ENCODE measurements at regions not wholly inside any gene's neighbourhood (a gene's known extent, or its start where the extent isn't known, plus 50 kb on each side); places are given as distances from the start of the nearest gene placed in this dataset.

- 87% methylated on average over 2 of the region's 2 CpGs for WGBS, 2 experiments
- peaks cover 3% of the 10 kb centered on the region for H3K9me3 ChIP-seq (ENCODE audit: control insufficient read depth, low read length)
- no peaks in the 10 kb centered on the region for H3K36me3 ChIP-seq (ENCODE audit: control insufficient read depth, insufficient read depth, low read length)
- H3K27me3 ChIP-seq (ENCODE audit: control insufficient read depth, insufficient read depth, low read length, poor library complexity, severe bottlenecking) = no peaks in the 10 kb centered on the region
- H3K27ac ChIP-seq (ENCODE audit: insufficient read depth, low read depth, low read length, poor library complexity, severe bottlenecking) = no peak overlapping the region
- H3K4me1 ChIP-seq (ENCODE audit: control insufficient read depth, insufficient read depth, low read length) = no peaks in the 10 kb centered on the region
- H3K4me3 ChIP-seq (ENCODE audit: insufficient read depth, low read depth, low read length) = no peak overlapping the region
Observed at GRCh38 chr1:189269011-189269410, 1208.7 kb downstream of the BRINP3 start.

- 100% methylated on average over 1 of the region's 1 CpG; no CpG with 5 or more reads in 1 of the 2 experiments for WGBS, 2 experiments
- Histone ChIP-seq H3K27me3 (ENCODE audit: control insufficient read depth, insufficient read depth, low read length, poor library complexity, severe bottlenecking) (no peaks in the 10 kb centered on the region), H3K9me3 (ENCODE audit: control insufficient read depth, low read length) (no peaks in the 10 kb centered on the region), H3K27ac (ENCODE audit: insufficient read depth, low read depth, low read length, poor library complexity, severe bottlenecking) (no peak overlapping the region), H3K4me3 (ENCODE audit: insufficient read depth, low read depth, low read length) (no peak overlapping the region), H3K36me3 (ENCODE audit: control insufficient read depth, insufficient read depth, low read length) (no peaks in the 10 kb centered on the region), H3K4me1 (ENCODE audit: control insufficient read depth, insufficient read depth, low read length) (no peaks in the 10 kb centered on the region)
Observed at GRCh38 chr1:189274267-189274666, 1203.4 kb downstream of the BRINP3 start.

- whole genome bisulfite sequencing, 2 experiments = 88% methylated on average over 1 of the region's 1 CpG; no CpG with 5 or more reads in 1 of the 2 experiments
- Histone ChIP-seq H3K4me3 (ENCODE audit: insufficient read depth, low read depth, low read length) (no peak overlapping the region), H3K27me3 (ENCODE audit: control insufficient read depth, insufficient read depth, low read length, poor library complexity, severe bottlenecking) (no peaks in the 10 kb centered on the region), H3K9me3 (ENCODE audit: control insufficient read depth, low read length) (no peaks in the 10 kb centered on the region), H3K27ac (ENCODE audit: insufficient read depth, low read depth, low read length, poor library complexity, severe bottlenecking) (no peak overlapping the region), H3K4me1 (ENCODE audit: control insufficient read depth, insufficient read depth, low read length) (no peaks in the 10 kb centered on the region), H3K36me3 (ENCODE audit: control insufficient read depth, insufficient read depth, low read length) (no peaks in the 10 kb centered on the region)
Observed at GRCh38 chr1:189275796-189276195, 1201.9 kb downstream of the BRINP3 start.

- Histone ChIP-seq H3K27me3 (ENCODE audit: control insufficient read depth, insufficient read depth, low read length, poor library complexity, severe bottlenecking) (no peaks in the 10 kb centered on the region), H3K9me3 (ENCODE audit: control insufficient read depth, low read length) (no peaks in the 10 kb centered on the region), H3K4me3 (ENCODE audit: insufficient read depth, low read depth, low read length) (no peak overlapping the region), H3K4me1 (ENCODE audit: control insufficient read depth, insufficient read depth, low read length) (no peaks in the 10 kb centered on the region), H3K27ac (ENCODE audit: insufficient read depth, low read depth, low read length, poor library complexity, severe bottlenecking) (no peak overlapping the region), H3K36me3 (ENCODE audit: control insufficient read depth, insufficient read depth, low read length) (no peaks in the 10 kb centered on the region)
- WGBS, 2 experiments = 73 to 98% methylated on average over 2 to 3 of the region's 3 CpGs
Observed at GRCh38 chr1:189289346-189289745, 1188.3 kb downstream of the BRINP3 start.

GRCh38 chr1:189301235-189301634 is 1176.4 kb downstream of the BRINP3 start:
- WGBS, 2 experiments = 84 to 85% methylated on average over 3 to 4 of the region's 4 CpGs
- Histone ChIP-seq H3K4me3 (ENCODE audit: insufficient read depth, low read depth, low read length) (no peak overlapping the region), H3K27me3 (ENCODE audit: control insufficient read depth, insufficient read depth, low read length, poor library complexity, severe bottlenecking) (no peaks in the 10 kb centered on the region), H3K36me3 (ENCODE audit: control insufficient read depth, insufficient read depth, low read length) (no peaks in the 10 kb centered on the region), H3K4me1 (ENCODE audit: control insufficient read depth, insufficient read depth, low read length) (no peaks in the 10 kb centered on the region), H3K27ac (ENCODE audit: insufficient read depth, low read depth, low read length, poor library complexity, severe bottlenecking) (no peak overlapping the region), H3K9me3 (ENCODE audit: control insufficient read depth, low read length) (no peaks in the 10 kb centered on the region)

- Histone ChIP-seq H3K4me3 (ENCODE audit: insufficient read depth, low read depth, low read length) (no peak overlapping the region), H3K36me3 (ENCODE audit: control insufficient read depth, insufficient read depth, low read length) (no peaks in the 10 kb centered on the region), H3K27me3 (ENCODE audit: control insufficient read depth, insufficient read depth, low read length, poor library complexity, severe bottlenecking) (no peaks in the 10 kb centered on the region), H3K9me3 (ENCODE audit: control insufficient read depth, low read length) (no peaks in the 10 kb centered on the region), H3K4me1 (ENCODE audit: control insufficient read depth, insufficient read depth, low read length) (no peaks in the 10 kb centered on the region), H3K27ac (ENCODE audit: insufficient read depth, low read depth, low read length, poor library complexity, severe bottlenecking) (no peak overlapping the region)
- 93 to 95% methylated on average over 2 of the region's 2 CpGs for WGBS, 2 experiments
Observed at GRCh38 chr1:189305279-189305678, 1172.4 kb downstream of the BRINP3 start.

GRCh38 chr1:189311915-189312314 is 1165.7 kb downstream of the BRINP3 start:
- no peaks in the 10 kb centered on the region for H3K27me3 ChIP-seq (ENCODE audit: control insufficient read depth, insufficient read depth, low read length, poor library complexity, severe bottlenecking)
- no peak overlapping the region for H3K4me3 ChIP-seq (ENCODE audit: insufficient read depth, low read depth, low read length)
- H3K36me3 ChIP-seq (ENCODE audit: control insufficient read depth, insufficient read depth, low read length) = no peaks in the 10 kb centered on the region
- H3K9me3 ChIP-seq (ENCODE audit: control insufficient read depth, low read length) = no peaks in the 10 kb centered on the region
- 37 to 46% methylated on average over 2 of the region's 2 CpGs for WGBS, 2 experiments
- H3K4me1 ChIP-seq (ENCODE audit: control insufficient read depth, insufficient read depth, low read length) = peaks cover 11% of the 10 kb centered on the region
- peak overlapping the region; percentile 30 for H3K27ac ChIP-seq (ENCODE audit: insufficient read depth, low read depth, low read length, poor library complexity, severe bottlenecking)

- H3K27ac ChIP-seq (ENCODE audit: insufficient read depth, low read depth, low read length, poor library complexity, severe bottlenecking) = peak overlapping the region; percentile 29
- no peaks in the 10 kb centered on the region for H3K9me3 ChIP-seq (ENCODE audit: control insufficient read depth, low read length)
- H3K36me3 ChIP-seq (ENCODE audit: control insufficient read depth, insufficient read depth, low read length) = no peaks in the 10 kb centered on the region
- no peaks in the 10 kb centered on the region for H3K27me3 ChIP-seq (ENCODE audit: control insufficient read depth, insufficient read depth, low read length, poor library complexity, severe bottlenecking)
- peaks cover 11% of the 10 kb centered on the region for H3K4me1 ChIP-seq (ENCODE audit: control insufficient read depth, insufficient read depth, low read length)
- H3K4me3 ChIP-seq (ENCODE audit: insufficient read depth, low read depth, low read length) = no peak overlapping the region
Observed at GRCh38 chr1:189312499-189312898, 1165.2 kb downstream of the BRINP3 start.

GRCh38 chr1:189313488-189313887 is 1164.2 kb downstream of the BRINP3 start:
- Histone ChIP-seq H3K9me3 (ENCODE audit: control insufficient read depth, low read length) (no peaks in the 10 kb centered on the region), H3K36me3 (ENCODE audit: control insufficient read depth, insufficient read depth, low read length) (no peaks in the 10 kb centered on the region), H3K4me1 (ENCODE audit: control insufficient read depth, insufficient read depth, low read length) (peaks cover 11% of the 10 kb centered on the region), H3K27ac (ENCODE audit: insufficient read depth, low read depth, low read length, poor library complexity, severe bottlenecking) (no peak overlapping the region), H3K27me3 (ENCODE audit: control insufficient read depth, insufficient read depth, low read length, poor library complexity, severe bottlenecking) (no peaks in the 10 kb centered on the region), H3K4me3 (ENCODE audit: insufficient read depth, low read depth, low read length) (no peak overlapping the region)
- WGBS, 2 experiments = 93 to 96% methylated on average over 2 of the region's 2 CpGs

GRCh38 chr1:189315035-189315901 is 1162.4 kb downstream of the BRINP3 start:
- Histone ChIP-seq H3K27me3 (ENCODE audit: control insufficient read depth, insufficient read depth, low read length, poor library complexity, severe bottlenecking) (no peaks in the 10 kb centered on the region), H3K4me3 (ENCODE audit: insufficient read depth, low read depth, low read length) (no peak overlapping the region), H3K9me3 (ENCODE audit: control insufficient read depth, low read length) (no peaks in the 10 kb centered on the region), H3K27ac (ENCODE audit: insufficient read depth, low read depth, low read length, poor library complexity, severe bottlenecking) (no peak overlapping the region), H3K36me3 (ENCODE audit: control insufficient read depth, insufficient read depth, low read length) (no peaks in the 10 kb centered on the region), H3K4me1 (ENCODE audit: control insufficient read depth, insufficient read depth, low read length) (peaks cover 11% of the 10 kb centered on the region)
- WGBS, 2 experiments = 80% methylated on average over 2 to 3 of the region's 4 CpGs
